ENCODE measurements at regions not wholly inside any gene's neighbourhood (a gene's known extent, or its start where the extent isn't known, plus 50 kb on each side); places are given as distances from the start of the nearest gene placed in this dataset.

DNA sequence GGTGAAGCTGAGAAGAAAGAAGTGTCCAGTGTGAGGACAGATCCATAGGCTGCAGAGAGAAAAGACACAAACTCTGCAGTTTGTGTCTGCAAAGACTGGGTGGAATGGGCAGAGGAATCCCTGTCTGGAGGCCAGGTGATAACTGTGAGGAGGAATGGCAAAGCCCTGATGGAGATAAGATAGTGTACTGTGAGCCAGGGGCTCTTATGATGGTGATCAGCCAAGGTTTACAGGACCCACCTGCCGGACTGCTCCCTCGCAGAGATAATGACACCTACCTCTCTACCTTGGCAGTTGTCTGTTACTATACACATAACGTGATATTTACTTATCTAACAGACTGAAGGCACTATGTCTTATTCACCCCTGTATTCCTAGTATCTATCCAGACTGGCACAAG lies 92.6 kb upstream of the ASIC2 start:
- H3K27ac Mint-ChIP-seq = no peak overlapping the region
- no peak for DNase-seq
- no peaks in the 10 kb centered on the region for H3K4me1 Mint-ChIP-seq
- H3K36me3 Mint-ChIP-seq = no peaks in the 10 kb centered on the region
- H3K27me3 Mint-ChIP-seq (ENCODE audit: low read depth in 3 of 3) = peaks cover 2 to 8% (median 6%) of the 10 kb centered on the region in 3 donors
- no peaks in the 10 kb centered on the region for H3K9me3 Mint-ChIP-seq
- H3K4me3 Mint-ChIP-seq = no peak overlapping the region

- Mint-ChIP-seq H3K36me3 (no peaks in the 10 kb centered on the region), H3K27me3 (ENCODE audit: low read depth in 3 of 3) (peaks cover 4 to 8% (median 8%) of the 10 kb centered on the region in 3 donors), H3K4me1 (no peaks in the 10 kb centered on the region), H3K4me3 (no peak overlapping the region), H3K27ac (no peak overlapping the region), H3K9me3 (no peaks in the 10 kb centered on the region)
- DNase-seq = no peak
Measured at GRCh38 chr17:33387406-33387805, 94.3 kb upstream of the ASIC2 start.

DNA sequence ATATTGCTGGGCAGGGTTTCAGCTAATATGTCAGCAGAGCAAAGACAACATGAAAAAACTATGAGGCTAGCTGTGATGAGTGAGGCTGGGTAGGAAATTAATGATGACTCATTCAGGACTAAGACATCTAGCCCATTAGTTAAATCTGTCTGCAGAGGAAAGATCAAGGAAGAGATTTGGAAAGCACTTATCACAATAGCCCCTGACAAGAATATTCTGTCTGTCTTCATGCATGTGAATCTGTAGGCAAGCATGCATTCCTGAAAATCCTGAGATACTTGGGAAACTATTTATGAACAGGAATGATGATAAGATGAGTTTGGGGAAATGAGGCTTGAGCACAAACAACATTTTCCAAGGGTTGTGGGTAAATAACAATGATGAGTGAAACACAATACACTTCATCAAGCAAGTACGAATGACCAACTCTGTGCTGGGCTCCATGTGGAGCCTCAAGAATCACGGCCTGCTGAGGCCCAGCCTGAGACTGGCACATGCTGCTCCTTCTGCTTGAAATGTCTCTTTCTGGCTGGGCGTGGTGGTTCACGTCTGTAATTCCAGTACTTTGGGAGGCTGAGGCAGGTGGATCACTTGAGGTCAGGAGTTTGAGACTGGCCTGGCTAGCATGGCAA lies 96.5 kb upstream of the ASIC2 start:
- DNase-seq = no peak
- no peak overlapping the region for H3K27ac Mint-ChIP-seq
- peaks cover 4 to 10% (median 7%) of the 10 kb centered on the region in 3 donors for H3K27me3 Mint-ChIP-seq (ENCODE audit: low read depth in 3 of 3)

GRCh38 chr17:33390479-33391176 lies 97.5 kb upstream of the ASIC2 start:
- Mint-ChIP-seq H3K9me3 (no peaks in the 10 kb centered on the region), H3K27ac (no peak overlapping the region), H3K36me3 (no peaks in the 10 kb centered on the region), H3K27me3 (ENCODE audit: low read depth in 3 of 3) (peaks cover 3 to 10% (median 9%) of the 10 kb centered on the region in 3 donors), H3K4me1 (no peaks in the 10 kb centered on the region), H3K4me3 (no peak overlapping the region)
- no peak for DNase-seq

More for the DNA sequence above, 96.5 kb upstream of the ASIC2 start:
- Mint-ChIP-seq H3K4me3 (no peak overlapping the region), H3K9me3 (no peaks in the 10 kb centered on the region), H3K4me1 (no peaks in the 10 kb centered on the region), H3K36me3 (no peaks in the 10 kb centered on the region)

- H3K27me3 Mint-ChIP-seq (ENCODE audit: low read depth in 3 of 3) = peaks cover 0 to 14% (median 4%) of the 10 kb centered on the region in 3 donors
- H3K36me3 Mint-ChIP-seq = no peaks in the 10 kb centered on the region
- H3K4me3 Mint-ChIP-seq = no peak overlapping the region
- no peak for DNase-seq
- no peak overlapping the region for H3K27ac Mint-ChIP-seq
- H3K4me1 Mint-ChIP-seq = no peaks in the 10 kb centered on the region
- no peaks in the 10 kb centered on the region for H3K9me3 Mint-ChIP-seq
Measured at GRCh38 chr17:33396818-33397217, 103.7 kb upstream of the ASIC2 start.

DNA sequence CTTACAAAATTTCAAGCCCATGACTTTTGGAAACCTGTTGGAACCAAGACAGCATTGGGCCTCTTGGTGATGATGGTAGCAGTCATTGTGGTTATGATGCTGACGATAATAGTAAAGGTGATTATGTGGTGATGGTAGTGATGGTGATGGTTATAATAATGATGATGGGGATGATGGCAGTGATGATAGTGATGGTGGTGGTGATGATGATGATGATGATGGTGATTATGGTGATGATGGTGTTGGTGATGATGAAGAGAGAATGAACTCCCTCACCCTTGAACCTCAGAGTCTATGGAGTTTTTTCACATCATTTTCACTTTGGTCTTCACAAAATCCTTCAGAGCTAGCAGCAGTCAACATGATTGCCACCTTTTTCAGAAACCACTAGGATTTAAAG lies 105.3 kb upstream of the ASIC2 start:
- H3K4me1 Mint-ChIP-seq = no peaks in the 10 kb centered on the region
- H3K36me3 Mint-ChIP-seq = no peaks in the 10 kb centered on the region
- H3K9me3 Mint-ChIP-seq = no peaks in the 10 kb centered on the region
- DNase-seq = no peak
- H3K27ac Mint-ChIP-seq = no peak overlapping the region
- no peak overlapping the region for H3K4me3 Mint-ChIP-seq
- peaks cover 0 to 10% (median 2%) of the 10 kb centered on the region in 3 donors for H3K27me3 Mint-ChIP-seq (ENCODE audit: low read depth in 3 of 3)

- Mint-ChIP-seq H3K4me3 (no peak overlapping the region), H3K4me1 (no peaks in the 10 kb centered on the region), H3K9me3 (no peaks in the 10 kb centered on the region), H3K27ac (no peak overlapping the region), H3K36me3 (no peaks in the 10 kb centered on the region), H3K27me3 (ENCODE audit: low read depth in 3 of 3) (peaks cover 0 to 6% (median 2%) of the 10 kb centered on the region in 3 donors)
- DNase-seq = no peak
Measured at GRCh38 chr17:33401249-33401648, 108.2 kb upstream of the ASIC2 start.

- no peak overlapping the region for H3K4me3 Mint-ChIP-seq
- no peak for DNase-seq
- H3K9me3 Mint-ChIP-seq = no peaks in the 10 kb centered on the region
- no peaks in the 10 kb centered on the region for H3K36me3 Mint-ChIP-seq
- H3K27ac Mint-ChIP-seq = no peak overlapping the region
- H3K4me1 Mint-ChIP-seq = no peaks in the 10 kb centered on the region
- peaks cover 2 to 6% (median 3%) of the 10 kb centered on the region in 3 donors for H3K27me3 Mint-ChIP-seq (ENCODE audit: low read depth in 3 of 3)
Measured at GRCh38 chr17:33403194-33403593, 110.1 kb upstream of the ASIC2 start.

- DNase-seq = no peak
- no peaks in the 10 kb centered on the region for H3K9me3 Mint-ChIP-seq
- H3K4me3 Mint-ChIP-seq = no peak overlapping the region
- peaks cover 2 to 6% (median 4%) of the 10 kb centered on the region in 3 donors for H3K27me3 Mint-ChIP-seq (ENCODE audit: low read depth in 3 of 3)
- H3K4me1 Mint-ChIP-seq = no peaks in the 10 kb centered on the region
- no peak overlapping the region for H3K27ac Mint-ChIP-seq
- H3K36me3 Mint-ChIP-seq = no peaks in the 10 kb centered on the region
Measured at GRCh38 chr17:33404070-33404819, 111.2 kb upstream of the ASIC2 start.

DNA sequence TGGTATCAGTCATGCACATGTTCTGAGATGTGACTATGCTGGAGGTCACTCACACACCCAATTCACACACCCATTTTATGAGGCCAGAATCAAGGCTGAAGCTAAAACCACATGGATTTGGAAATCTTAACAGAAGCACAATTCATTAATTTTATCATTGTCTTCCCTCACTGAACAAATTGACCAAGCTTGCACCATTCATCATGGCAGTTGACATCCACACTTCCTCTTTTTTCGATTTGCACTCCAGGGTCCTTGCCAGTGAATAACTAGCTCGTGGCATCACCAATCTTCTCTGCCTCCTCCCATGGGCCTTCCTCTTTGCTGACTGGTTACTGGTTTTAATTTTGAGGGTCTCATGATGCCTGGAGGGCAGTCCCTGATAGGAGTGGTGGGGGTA lies 123.0 kb upstream of the ASIC2 start:
- Mint-ChIP-seq H3K9me3 (no peaks in the 10 kb centered on the region), H3K4me1 (no peaks in the 10 kb centered on the region), H3K27ac (no peak overlapping the region), H3K36me3 (no peaks in the 10 kb centered on the region), H3K4me3 (no peak overlapping the region), H3K27me3 (ENCODE audit: low read depth in 3 of 3) (peaks cover 0 to 7% (median 6%) of the 10 kb centered on the region in 3 donors)
- no peak for DNase-seq

GRCh38 chr17:33421933-33422332 lies 128.8 kb upstream of the ASIC2 start:
- no peak overlapping the region for H3K4me3 Mint-ChIP-seq
- H3K4me1 Mint-ChIP-seq = no peaks in the 10 kb centered on the region

GRCh38 chr17:33433581-33433980 lies 140.5 kb upstream of the ASIC2 start:
- DNase-seq = no peak
- H3K4me3 Mint-ChIP-seq = no peak overlapping the region
- no peaks in the 10 kb centered on the region for H3K36me3 Mint-ChIP-seq
- no peak overlapping the region for H3K27ac Mint-ChIP-seq
- H3K27me3 Mint-ChIP-seq (ENCODE audit: low read depth in 3 of 3) = peaks cover 2 to 10% (median 7%) of the 10 kb centered on the region in 3 donors
- no peaks in the 10 kb centered on the region for H3K9me3 Mint-ChIP-seq
- H3K4me1 Mint-ChIP-seq = no peaks in the 10 kb centered on the region

More at GRCh38 chr17:33421933-33422332, 128.8 kb upstream of the ASIC2 start:
- Mint-ChIP-seq H3K27ac (no peak overlapping the region), H3K36me3 (no peaks in the 10 kb centered on the region), H3K27me3 (ENCODE audit: low read depth in 3 of 3) (peaks cover 3 to 5% (median 4%) of the 10 kb centered on the region in 3 donors), H3K9me3 (no peaks in the 10 kb centered on the region)
- DNase-seq = no peak

GRCh38 chr17:33434841-33435240 lies 141.7 kb upstream of the ASIC2 start:
- H3K36me3 Mint-ChIP-seq = no peaks in the 10 kb centered on the region
- H3K27me3 Mint-ChIP-seq (ENCODE audit: low read depth in 3 of 3) = peaks cover 2 to 10% (median 7%) of the 10 kb centered on the region in 3 donors
- no peaks in the 10 kb centered on the region for H3K4me1 Mint-ChIP-seq
- no peaks in the 10 kb centered on the region for H3K9me3 Mint-ChIP-seq
- no peak for DNase-seq
- no peak overlapping the region for H3K4me3 Mint-ChIP-seq
- no peak overlapping the region for H3K27ac Mint-ChIP-seq

- no peaks in the 10 kb centered on the region for H3K36me3 Mint-ChIP-seq
- H3K27ac Mint-ChIP-seq = no peak overlapping the region
- peaks cover 2 to 7% (median 5%) of the 10 kb centered on the region in 3 donors for H3K27me3 Mint-ChIP-seq (ENCODE audit: low read depth in 3 of 3)
- no peak overlapping the region for H3K4me3 Mint-ChIP-seq
- H3K4me1 Mint-ChIP-seq = no peaks in the 10 kb centered on the region
- H3K9me3 Mint-ChIP-seq = no peaks in the 10 kb centered on the region
- no peak for DNase-seq
Measured at GRCh38 chr17:33435721-33436301, 142.7 kb upstream of the ASIC2 start.

Data from immature natural killer cell (primary cell).